ENCODE measurements at regions not wholly inside any gene's neighbourhood (a gene's known extent, or its start where the extent isn't known, plus 50 kb on each side); places are given as distances from the start of the nearest gene placed in this dataset.

GRCh38 chr16:8103649-8104289 is 486.5 kb downstream of the TMEM114 start:
- H3K36me3 ChIP-seq, result no peaks in the 10 kb centered on the region
- H3K4me3 ChIP-seq, result no peak overlapping the region
- 77% methylated on average over 8 of the region's 8 CpGs for WGBS
- intact Hi-C loops (cut with DNase I), result no loop called here
- DNase-seq (ENCODE audit: extremely low spot score), result no peak
- H3K9me3 ChIP-seq, result no peaks in the 10 kb centered on the region
- H3K27me3 ChIP-seq, result no peaks in the 10 kb centered on the region
- TF ChIP-seq, protein P1, sequence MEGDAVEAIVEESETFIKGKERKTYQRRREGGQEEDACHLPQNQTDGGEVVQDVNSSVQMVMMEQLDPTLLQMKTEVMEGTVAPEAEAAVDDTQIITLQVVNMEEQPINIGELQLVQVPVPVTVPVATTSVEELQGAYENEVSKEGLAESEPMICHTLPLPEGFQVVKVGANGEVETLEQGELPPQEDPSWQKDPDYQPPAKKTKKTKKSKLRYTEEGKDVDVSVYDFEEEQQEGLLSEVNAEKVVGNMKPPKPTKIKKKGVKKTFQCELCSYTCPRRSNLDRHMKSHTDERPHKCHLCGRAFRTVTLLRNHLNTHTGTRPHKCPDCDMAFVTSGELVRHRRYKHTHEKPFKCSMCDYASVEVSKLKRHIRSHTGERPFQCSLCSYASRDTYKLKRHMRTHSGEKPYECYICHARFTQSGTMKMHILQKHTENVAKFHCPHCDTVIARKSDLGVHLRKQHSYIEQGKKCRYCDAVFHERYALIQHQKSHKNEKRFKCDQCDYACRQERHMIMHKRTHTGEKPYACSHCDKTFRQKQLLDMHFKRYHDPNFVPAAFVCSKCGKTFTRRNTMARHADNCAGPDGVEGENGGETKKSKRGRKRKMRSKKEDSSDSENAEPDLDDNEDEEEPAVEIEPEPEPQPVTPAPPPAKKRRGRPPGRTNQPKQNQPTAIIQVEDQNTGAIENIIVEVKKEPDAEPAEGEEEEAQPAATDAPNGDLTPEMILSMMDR (IDR thresholded peaks at IDR 0.05), result no peak
- TF ChIP-seq EP300 (IDR thresholded peaks at IDR 0.05) (no peak), POLR2A (IDR thresholded peaks at IDR 0.05; ENCODE audit: low read depth) (no peak), POLR2AphosphoS5 (IDR thresholded peaks at IDR 0.05) (no peak)
- H3K4me1 ChIP-seq, result no peaks in the 10 kb centered on the region
- H3K27ac ChIP-seq (replicated peaks in 1 of 4), result no peak overlapping the region

DNA sequence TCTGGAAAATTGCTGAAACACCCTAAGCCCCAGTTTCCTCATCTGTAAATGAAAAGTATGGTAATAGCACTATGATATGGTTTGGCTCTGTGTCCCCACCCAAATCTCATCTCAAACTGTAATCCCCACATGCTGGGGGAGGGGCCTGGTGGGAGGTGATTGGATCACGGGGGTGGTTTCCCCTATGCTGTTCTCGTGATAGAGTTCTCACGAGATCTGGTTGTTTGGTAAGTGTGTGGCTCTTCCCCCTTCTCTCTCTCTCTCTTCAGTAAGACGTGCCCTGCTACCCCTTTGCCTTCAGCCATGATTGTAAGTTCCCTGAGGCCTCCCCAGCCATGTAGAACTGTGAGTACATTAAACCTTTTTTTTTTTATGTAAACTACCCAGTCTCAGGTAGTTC is 490.7 kb downstream of the TMEM114 start:
- Histone ChIP-seq H3K27me3 (no peaks in the 10 kb centered on the region), H3K4me1 (no peaks in the 10 kb centered on the region), H3K9me3 (no peaks in the 10 kb centered on the region), H3K36me3 (no peaks in the 10 kb centered on the region), H3K4me3 (no peak overlapping the region), H3K27ac (replicated peaks in 1 of 4) (no peak overlapping the region)
- 61% methylated on average over 3 of the region's 4 CpGs for WGBS
- intact Hi-C loops (cut with DNase I), result no loop called here
- TF ChIP-seq POLR2A (IDR thresholded peaks at IDR 0.05; ENCODE audit: low read depth) (no peak), POLR2AphosphoS5 (IDR thresholded peaks at IDR 0.05) (no peak), EP300 (IDR thresholded peaks at IDR 0.05) (no peak)
- TF ChIP-seq, protein P1 (IDR thresholded peaks at IDR 0.05), result no peak
- DNase-seq (ENCODE audit: extremely low spot score), result no peak

DNA sequence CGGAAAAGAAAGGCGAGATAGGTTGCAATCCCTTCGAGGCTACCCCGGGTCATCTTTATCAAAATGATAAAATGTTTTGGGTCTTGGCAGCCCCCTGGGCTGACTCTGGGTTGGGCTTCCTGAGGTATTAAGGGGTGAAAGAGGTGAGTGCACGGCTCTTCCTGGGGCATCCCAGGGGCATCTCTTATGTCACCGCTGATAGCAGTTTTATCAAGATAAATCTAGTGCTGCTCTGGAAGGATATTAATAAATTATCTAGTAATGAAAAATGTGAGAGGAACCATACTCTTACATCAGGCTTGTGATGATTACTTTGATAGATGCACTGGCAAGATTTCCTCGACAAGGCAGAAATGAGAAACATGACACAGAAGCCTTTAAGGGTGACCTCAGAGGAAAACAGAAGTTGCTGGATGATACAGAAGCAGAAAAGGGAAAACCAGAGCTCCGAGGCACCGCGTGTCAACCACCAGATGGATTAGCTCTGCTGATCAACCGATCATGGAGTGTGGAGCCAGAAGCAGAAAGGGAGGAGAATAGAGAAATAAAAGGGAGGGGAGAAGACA is 491.3 kb downstream of the TMEM114 start:
- TF ChIP-seq POLR2AphosphoS5 (IDR thresholded peaks at IDR 0.05) (no peak), POLR2A (IDR thresholded peaks at IDR 0.05; ENCODE audit: low read depth) (no peak), EP300 (IDR thresholded peaks at IDR 0.05) (no peak)
- TF ChIP-seq, protein P1 (IDR thresholded peaks at IDR 0.05), result no peak
- intact Hi-C loops (cut with DNase I), result no loop called here
- Histone ChIP-seq H3K27me3 (no peaks in the 10 kb centered on the region), H3K9me3 (no peaks in the 10 kb centered on the region), H3K4me3 (no peak overlapping the region), H3K4me1 (no peaks in the 10 kb centered on the region), H3K27ac (replicated peaks in 1 of 4) (no peak overlapping the region), H3K36me3 (no peaks in the 10 kb centered on the region)
- no peak for DNase-seq (ENCODE audit: extremely low spot score)
- WGBS, result 41% methylated on average over 11 of the region's 11 CpGs

DNA sequence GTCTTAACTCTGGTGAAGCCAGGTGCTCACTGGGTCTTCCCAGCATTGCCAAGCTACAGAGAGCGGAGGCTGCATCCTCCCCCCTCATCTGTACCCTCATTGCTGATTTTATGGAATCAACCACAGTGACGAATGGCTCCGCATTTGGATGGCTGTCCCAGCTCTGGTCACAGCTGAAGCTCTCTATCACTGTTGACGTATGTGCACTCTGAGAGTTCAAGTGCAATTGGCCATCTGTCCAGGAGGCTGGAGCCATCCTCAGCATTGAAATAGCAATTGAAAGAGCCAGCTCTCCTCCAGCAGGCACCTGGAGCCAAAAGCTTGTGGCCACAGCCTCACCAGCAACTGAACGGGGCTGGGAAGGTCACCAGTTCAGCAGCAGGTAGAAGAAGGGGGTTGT is 494.1 kb downstream of the TMEM114 start:
- no peak for TF ChIP-seq POLR2AphosphoS5 (IDR thresholded peaks at IDR 0.05)
- TF ChIP-seq, protein P1 (IDR thresholded peaks at IDR 0.05), result no peak
- TF ChIP-seq POLR2A (IDR thresholded peaks at IDR 0.05; ENCODE audit: low read depth), result no peak
- no peak for TF ChIP-seq EP300 (IDR thresholded peaks at IDR 0.05)
- intact Hi-C loops (cut with DNase I), result no loop called here
- H3K4me3 ChIP-seq, result no peak overlapping the region
- H3K9me3 ChIP-seq, result no peaks in the 10 kb centered on the region
- H3K27me3 ChIP-seq, result no peaks in the 10 kb centered on the region
- H3K27ac ChIP-seq (replicated peaks in 1 of 4), result no peak overlapping the region
- WGBS, result 81% methylated on average over 5 of the region's 5 CpGs
- no peaks in the 10 kb centered on the region for H3K36me3 ChIP-seq
- H3K4me1 ChIP-seq, result no peaks in the 10 kb centered on the region
- DNase-seq (ENCODE audit: extremely low spot score), result no peak

All from esophagus muscularis mucosa (tissue), 4 donors.